Middle frontal gyrus (tissue), 1 donor: ENCODE measurements at regions not wholly inside any gene's neighbourhood (a gene's known extent, or its start where the extent isn't known, plus 50 kb on each side); places are given as distances from the start of the nearest gene placed in this dataset.

Experiments used
- DNase-seq: peaks from one replicate; pipeline ENCODE4 v3.0.0-alpha.2; 2015; ENCODE audit warnings: low spot score; ENCODE audit errors: extremely low spot score

- no peak for DNase-seq
Observed at GRCh38 chr11:133697161-133697560, 148.2 kb downstream of the SPATA19 start.

GRCh38 chr11:133695387-133695786 is 149.9 kb downstream of the SPATA19 start:
- DNase-seq, result no peak

GRCh38 chr11:133694701-133695100 is 150.6 kb downstream of the SPATA19 start:
- DNase-seq, result no peak

- no peak for DNase-seq
Observed at GRCh38 chr11:133693110-133693509, 152.2 kb downstream of the SPATA19 start.

- peak; percentile 27 for DNase-seq
Observed at GRCh38 chr11:133692126-133692934, 153.0 kb downstream of the SPATA19 start.

- no peak for DNase-seq
Observed at GRCh38 chr11:133687781-133688180, 155.5 kb upstream of the OPCML start.

GRCh38 chr11:133681901-133682300 is 149.6 kb upstream of the OPCML start:
- DNase-seq, result no peak

- DNase-seq, result no peak
Observed at GRCh38 chr11:133679896-133680295, 147.6 kb upstream of the OPCML start.

- no peak for DNase-seq
Observed at GRCh38 chr11:133678191-133678590, 145.9 kb upstream of the OPCML start.

GRCh38 chr11:133677387-133677786 is 145.1 kb upstream of the OPCML start:
- no peak for DNase-seq

- DNase-seq, result no peak
Observed at GRCh38 chr11:133676265-133676664, 144.0 kb upstream of the OPCML start.

- DNase-seq, result no peak
Observed at GRCh38 chr11:133669371-133670053, 137.2 kb upstream of the OPCML start.

- no peak for DNase-seq
Observed at GRCh38 chr11:133663135-133663985, 131.1 kb upstream of the OPCML start.

- DNase-seq, result no peak
Observed at GRCh38 chr11:133661846-133662245, 129.5 kb upstream of the OPCML start.

GRCh38 chr11:133660202-133660568 is 127.9 kb upstream of the OPCML start:
- no peak for DNase-seq

GRCh38 chr11:133659538-133660201 is 127.4 kb upstream of the OPCML start:
- DNase-seq, result no peak

- no peak for DNase-seq
Observed at GRCh38 chr11:133657054-133657453, 124.8 kb upstream of the OPCML start.

GRCh38 chr11:133656082-133656635 is 123.9 kb upstream of the OPCML start:
- DNase-seq, result no peak

GRCh38 chr11:133654630-133655212 is 122.4 kb upstream of the OPCML start:
- no peak for DNase-seq

- DNase-seq, result no peak
Observed at GRCh38 chr11:133653336-133653735, 121.0 kb upstream of the OPCML start.

- DNase-seq, result no peak
Observed at GRCh38 chr11:133650082-133650481, 117.8 kb upstream of the OPCML start.
